WTC11 (cell line): ENCODE measurements at regions not wholly inside any gene's neighbourhood (a gene's known extent, or its start where the extent isn't known, plus 50 kb on each side); places are given as distances from the start of the nearest gene placed in this dataset.

Source experiments
- ARID4B ChIP-seq: sonication (generic); formaldehyde crosslinking; IDR thresholded peaks from 2 replicates; pipeline ENCODE4 v1.8.0; 2023; ENCODE audit warnings: missing genetic modification reagents, mild to moderate bottlenecking, borderline replicate concordance
- ATF1 ChIP-seq: sonication (generic); formaldehyde crosslinking; IDR thresholded peaks from 2 replicates; pipeline ENCODE4 v1.8.1; 2023; ENCODE audit warnings: mild to moderate bottlenecking, moderate library complexity, missing genetic modification reagents
- CTCF ChIP-seq: fragments of 200-600 bp; IDR thresholded peaks from 2 replicates; pipeline ENCODE4 v1.8.0; 2022; ENCODE audit warnings: antibody characterized with exemption
- IRF2 ChIP-seq: sonication (generic); formaldehyde crosslinking; IDR thresholded peaks from 2 replicates; pipeline ENCODE4 v1.8.0; 2022; ENCODE audit warnings: low read depth, missing genetic modification reagents, borderline replicate concordance
- MAX ChIP-seq: sonication (generic); formaldehyde crosslinking; IDR thresholded peaks from 2 replicates; pipeline ENCODE4 v1.8.0; 2022; ENCODE audit warnings: mild to moderate bottlenecking, missing genetic modification reagents
- MYBL2 ChIP-seq: sonication (generic); formaldehyde crosslinking; IDR thresholded peaks from 2 replicates; pipeline ENCODE4 v1.8.1; 2023; ENCODE audit warnings: mild to moderate bottlenecking, moderate library complexity, missing genetic modification reagents
- NR2C2 ChIP-seq: sonication (generic); formaldehyde crosslinking; IDR thresholded peaks from 2 replicates; pipeline ENCODE4 v1.8.0; 2022; ENCODE audit warnings: mild to moderate bottlenecking, missing genetic modification reagents
- ZBTB43 ChIP-seq: sonication (generic); formaldehyde crosslinking; IDR thresholded peaks from 2 replicates; pipeline ENCODE4 v1.8.1; 2023; ENCODE audit warnings: mild to moderate bottlenecking, missing genetic modification reagents

GRCh38 chr7:155188821-155189581 lies 108.7 kb upstream of the INSIG1 start:
- TF ChIP-seq ATF1 = no peak
- TF ChIP-seq ARID4B (CRISPR knock-in tag) = no peak
- TF ChIP-seq MYBL2 (CRISPR knock-in tag) = no peak
- TF ChIP-seq NR2C2 (CRISPR knock-in tag) = no peak
- TF ChIP-seq MAX (CRISPR knock-in tag) = no peak
- no peak for TF ChIP-seq ZBTB43 (CRISPR knock-in tag)
- no peak for TF ChIP-seq CTCF
- no peak for TF ChIP-seq IRF2 (CRISPR knock-in tag)
